ENCODE measurements at regions not wholly inside any gene's neighbourhood (a gene's known extent, or its start where the extent isn't known, plus 50 kb on each side); places are given as distances from the start of the nearest gene placed in this dataset.

DNA sequence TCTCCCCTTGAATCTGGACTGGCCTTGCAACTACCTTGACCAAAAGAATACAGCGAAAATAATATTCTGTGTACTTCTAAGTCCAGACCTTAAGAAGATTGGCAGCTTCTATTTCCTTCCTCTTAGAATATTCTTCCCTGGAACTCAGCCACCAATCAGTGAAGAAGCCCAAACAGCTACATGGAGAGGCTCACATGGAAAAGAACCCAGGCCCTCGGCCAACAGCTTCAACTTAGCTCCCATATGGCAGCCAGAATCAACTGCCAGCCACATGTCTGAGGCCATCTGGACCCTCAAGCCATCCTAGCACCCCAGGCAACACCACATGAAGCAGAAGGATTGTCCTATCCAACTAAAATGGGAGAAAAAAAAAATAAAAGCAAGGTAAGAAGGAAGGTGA, 178.8 kb downstream of the IBTK start:
- no peak for DNase-seq

DNA sequence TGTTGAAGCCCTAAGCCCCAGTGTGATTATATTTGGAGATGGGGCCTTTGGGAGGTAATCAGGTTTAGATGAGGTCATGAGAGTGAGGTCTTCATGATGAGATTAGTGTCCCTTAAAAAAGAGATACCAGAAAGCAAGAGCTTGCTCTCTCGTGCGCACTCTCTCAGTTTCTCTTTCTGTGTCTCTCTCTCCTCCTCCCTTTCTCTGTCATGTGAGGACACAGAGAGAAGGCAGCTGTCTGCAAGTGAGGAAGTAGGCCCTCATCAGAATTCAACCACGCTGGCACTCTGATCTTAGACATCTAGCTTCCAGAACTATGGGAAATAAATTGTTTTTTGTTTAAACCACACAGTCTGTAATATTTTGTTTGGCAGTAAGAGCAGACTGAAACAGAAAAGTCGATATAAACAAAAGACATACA, 180.5 kb downstream of the IBTK start:
- peak in 1 of 5 experiments; percentile 30 for DNase-seq

DNA sequence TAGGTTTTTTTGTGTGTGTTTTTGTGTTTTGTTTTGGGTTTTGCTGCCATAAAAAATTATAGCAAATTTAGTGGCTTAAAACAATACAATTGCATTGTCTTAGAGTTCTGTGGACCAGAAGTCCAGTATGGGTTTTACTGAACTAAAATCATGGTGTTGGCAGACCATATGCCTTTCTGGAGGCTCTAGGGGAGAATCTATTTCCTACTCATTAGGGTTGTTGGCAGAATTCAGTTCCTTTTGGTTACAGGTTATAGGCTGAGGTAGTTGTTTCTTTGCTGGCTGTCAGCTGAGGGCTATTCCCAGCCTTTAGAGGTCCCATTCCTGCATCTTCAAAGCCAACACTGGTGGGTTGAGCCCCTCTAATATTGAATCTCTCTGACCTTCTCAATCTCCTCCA, 181.3 kb downstream of the IBTK start:
- no peak for DNase-seq

DNA sequence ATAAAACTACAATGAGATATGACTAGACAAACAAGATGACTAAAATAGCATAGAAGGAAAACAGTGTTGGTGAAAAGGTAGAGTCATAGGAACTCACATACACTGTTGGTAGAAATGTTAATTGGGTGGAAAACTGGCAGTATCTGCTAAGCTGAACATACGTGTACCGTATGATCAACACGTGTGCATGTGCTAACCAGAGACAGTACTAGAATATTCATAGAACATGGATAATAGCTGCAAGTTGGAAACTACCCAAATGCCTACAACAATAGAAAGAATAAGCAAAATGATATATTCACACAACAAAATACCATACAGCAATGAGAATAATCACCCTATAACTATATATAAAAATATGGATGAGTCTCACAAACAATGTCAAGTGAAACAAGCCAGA, 184.0 kb downstream of the IBTK start:
- no peak for DNase-seq

DNA sequence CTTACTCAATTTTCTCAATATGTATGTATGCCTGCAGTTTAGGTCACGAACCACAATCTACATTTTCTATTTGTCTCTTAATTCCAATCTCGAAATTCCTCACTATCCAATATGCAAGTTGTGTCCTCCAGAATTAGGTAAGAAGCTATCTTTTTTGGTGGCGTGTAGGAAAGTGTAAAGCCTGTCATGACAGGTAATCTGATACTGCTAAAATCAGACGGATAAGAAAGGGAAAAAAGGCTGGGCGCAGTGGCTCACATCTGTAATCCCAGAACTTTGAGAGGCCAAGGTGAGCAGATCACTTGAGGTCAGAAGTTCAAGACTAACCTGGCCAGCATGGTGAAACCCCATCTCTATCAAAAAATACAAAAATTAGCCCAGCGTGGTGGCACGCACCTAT, 185.3 kb downstream of the IBTK start:
- DNase-seq = no peak

DNA sequence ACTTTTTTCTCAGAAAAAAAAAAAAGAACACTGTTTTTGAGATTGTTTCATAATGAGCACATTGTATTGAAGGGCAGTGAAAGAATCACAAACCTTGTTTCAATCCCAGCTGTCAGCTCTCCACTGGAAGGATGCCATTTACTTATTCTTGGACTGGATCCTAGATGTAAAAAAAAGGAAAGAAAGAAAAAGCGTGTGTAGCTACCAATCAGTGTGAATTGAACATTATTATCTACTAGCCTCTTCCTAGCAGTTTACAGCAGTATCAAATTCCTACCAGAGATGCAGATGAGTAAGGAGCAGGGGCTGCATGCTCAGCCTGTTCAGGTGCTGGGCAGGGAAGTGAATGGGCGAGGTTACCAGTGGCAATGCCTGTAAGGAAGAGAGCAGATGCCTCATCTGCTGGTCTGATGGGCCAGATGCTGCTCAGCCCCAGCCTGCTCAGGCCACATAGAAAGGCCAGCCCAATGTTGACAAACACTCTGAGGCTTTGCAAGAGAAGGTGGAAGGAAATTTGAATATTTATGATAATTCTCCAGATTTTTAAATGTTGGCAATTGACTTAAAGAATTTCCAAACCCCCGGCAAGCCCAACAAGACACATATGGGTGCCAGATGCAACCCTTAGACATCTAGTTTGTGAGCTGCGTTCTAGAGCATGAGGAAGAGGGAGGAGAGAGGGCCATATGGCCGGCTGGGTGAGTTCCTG, 189.5 kb downstream of the IBTK start:
- DNase-seq = no peak

DNA sequence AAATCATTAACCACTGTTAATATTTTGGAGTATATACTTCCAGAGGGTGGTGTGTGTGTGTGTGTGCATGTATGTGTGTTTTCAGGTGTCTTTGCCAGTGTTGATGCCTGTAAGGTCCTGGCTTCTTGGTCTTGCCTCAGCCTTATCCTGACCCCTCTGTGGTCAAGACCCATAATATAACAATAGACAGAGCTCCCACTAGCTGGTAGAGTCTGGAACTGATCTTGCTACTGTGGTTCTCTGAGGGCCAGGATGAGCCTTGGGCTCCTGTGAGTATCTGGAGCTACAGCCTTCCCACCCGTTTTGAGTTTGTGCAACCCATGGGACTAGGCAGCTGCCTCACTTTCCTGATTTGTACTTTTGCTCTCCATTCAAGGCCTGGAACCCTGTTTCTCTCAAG, 191.0 kb downstream of the IBTK start:
- no peak for DNase-seq

DNA sequence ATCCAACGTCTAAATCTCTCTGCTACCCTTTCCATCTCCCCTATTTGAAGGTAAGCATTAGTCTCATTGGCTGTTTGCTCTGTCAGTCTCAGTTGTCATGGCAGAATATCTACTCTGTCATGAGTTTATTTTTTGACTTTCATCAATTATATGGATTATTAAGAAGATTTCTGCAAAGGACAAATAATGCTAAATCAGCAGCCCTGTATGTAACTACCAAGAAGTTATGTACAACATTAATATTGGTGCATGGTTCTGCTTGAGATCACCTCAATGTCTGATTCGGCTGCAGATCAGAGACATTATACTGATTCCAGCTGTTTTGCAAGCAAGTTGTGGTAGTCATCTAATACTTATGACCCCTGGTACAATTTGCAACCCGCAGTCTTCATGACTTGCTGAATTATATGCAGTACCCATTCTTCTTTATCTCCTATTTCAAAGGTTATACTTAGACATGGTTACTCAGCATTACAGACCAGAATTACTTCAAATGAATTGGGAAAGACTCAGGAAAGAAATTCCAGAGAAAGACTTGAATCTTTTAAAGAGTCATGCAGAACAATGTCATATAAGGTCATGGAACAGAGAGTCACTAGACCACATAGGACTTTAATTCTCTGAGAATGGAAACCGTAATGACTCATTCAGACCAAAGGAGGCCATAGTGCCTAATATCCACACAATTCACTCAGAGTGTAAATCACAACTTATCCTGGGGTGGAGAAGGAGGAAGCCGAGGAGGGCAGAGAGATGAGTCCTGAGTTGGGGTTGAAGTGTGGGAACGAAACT, 201.4 kb downstream of the IBTK start:
- DNase-seq = no peak

DNA sequence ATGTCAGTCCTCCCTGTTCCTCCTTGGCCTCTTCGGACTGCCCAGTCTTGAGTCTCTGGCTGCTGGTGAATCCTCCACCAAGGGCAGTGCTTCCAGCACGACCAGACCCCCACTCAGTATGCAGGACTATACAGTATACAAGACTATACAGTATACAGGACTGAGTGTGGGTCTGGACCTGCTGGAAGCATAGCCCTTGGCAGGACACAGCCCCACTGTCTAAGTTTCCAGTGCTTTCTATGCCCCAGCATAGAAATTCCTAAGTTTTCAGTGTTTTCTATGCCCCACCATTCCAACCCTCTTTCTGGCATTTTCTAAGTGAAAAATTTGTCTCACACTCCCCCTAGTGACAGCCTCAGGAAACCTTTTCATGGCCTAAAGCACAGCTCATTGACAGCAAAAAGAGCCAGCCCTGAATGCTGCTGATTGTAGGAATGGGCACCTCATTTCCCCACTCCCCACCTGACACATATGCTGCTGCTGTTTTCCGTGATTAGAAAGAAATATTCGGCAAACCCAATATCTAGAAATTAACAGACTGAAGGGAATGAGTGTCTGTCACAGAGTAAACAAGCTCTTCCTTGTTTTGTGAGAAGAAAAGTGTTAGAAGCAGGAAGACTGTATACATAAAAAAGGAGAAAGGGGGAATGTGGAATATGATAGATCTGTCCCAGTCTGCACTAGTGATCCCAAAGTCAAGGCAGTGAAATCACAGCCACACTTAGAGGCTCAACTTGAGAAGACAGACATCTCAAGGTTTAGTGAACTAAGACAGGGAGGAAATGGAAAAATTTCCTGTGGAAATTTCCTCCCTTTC, 206.9 kb downstream of the IBTK start:
- DNase-seq = peak in 1 of 5 experiments; percentile 12

DNA sequence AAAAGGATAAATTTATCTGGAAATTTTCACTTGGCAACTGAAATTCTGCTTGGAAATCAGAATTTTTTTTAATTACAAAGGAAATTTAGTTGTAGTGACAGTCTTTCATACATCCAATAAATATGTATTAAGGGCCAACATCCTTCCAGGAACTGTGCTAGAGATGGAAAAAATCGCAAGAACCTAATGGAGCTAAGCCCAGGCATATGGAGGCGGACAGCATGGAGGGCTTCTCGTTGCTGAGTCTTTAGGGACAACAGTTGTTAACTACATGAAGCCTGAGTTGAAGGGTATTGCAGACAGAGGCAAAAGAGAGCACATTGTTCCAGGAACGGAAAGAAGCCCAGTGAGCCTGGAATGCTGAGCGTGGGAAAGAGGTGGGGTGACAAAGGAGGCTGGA, 208.9 kb downstream of the IBTK start:
- DNase-seq = no peak

DNA sequence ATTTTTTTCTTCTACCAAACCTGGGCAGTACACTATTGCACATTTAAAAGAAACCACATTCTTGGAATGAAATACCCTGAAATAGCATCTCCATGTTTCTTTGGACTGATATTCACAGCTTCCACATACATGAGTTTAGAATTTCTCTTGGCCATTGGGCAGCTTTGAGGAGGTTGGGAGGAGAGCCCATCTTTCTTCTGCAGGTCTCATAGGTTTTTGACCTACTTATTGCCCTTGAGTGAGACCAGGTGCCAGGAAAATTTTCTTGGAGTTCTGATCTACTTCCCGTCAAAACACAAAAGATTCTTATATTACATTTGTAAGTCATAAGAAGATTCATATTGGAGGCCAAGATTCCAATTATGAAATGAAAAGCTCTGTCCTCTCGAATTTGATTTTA, 212.0 kb downstream of the IBTK start:
- DNase-seq = no peak

DNA sequence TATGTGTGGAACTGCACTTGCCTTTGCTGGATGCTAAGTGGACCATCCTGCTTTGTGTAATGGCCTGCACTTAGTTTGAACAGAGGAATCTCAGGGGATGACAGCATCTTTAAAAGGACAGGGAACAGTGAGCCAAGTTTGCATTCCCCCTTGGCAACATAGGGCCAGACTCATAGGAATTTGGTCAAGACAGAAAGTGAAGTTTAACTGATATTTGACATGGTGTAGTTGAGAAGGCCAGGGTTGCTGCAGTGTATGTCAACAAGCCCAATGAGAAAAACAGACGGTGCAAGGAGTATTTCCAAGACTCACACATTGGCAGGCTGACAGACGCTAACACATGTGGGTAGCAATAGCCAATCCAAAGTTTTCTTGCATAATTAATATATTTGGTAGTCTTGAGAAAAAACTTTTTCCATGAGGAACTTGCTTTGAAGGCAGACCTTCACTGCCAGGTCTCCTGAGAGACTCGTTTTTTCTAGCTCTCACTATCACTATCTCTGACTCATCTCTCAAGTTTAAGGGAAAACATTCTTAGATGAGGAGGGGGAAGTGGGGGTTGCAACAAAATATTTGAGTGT, 213.8 kb downstream of the IBTK start:
- no peak for DNase-seq

DNA sequence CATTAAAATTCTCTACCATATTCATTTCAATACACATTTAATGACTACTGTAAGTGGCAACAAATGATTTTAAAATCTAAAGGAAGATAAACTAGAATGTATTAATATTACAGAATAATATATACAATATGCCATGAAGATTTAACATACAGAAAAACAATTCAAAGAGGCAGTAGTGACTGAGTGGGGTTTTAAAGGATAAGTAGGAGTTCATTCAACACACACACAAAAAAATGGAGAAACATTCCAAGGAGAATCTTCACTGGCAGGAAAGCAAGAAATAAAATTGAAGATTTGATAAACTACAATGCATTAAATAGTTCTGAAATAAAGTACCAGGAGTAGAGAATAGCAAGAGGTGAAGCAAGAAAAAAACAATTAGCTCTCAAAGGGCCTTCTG, 215.1 kb downstream of the IBTK start:
- DNase-seq = no peak

DNA sequence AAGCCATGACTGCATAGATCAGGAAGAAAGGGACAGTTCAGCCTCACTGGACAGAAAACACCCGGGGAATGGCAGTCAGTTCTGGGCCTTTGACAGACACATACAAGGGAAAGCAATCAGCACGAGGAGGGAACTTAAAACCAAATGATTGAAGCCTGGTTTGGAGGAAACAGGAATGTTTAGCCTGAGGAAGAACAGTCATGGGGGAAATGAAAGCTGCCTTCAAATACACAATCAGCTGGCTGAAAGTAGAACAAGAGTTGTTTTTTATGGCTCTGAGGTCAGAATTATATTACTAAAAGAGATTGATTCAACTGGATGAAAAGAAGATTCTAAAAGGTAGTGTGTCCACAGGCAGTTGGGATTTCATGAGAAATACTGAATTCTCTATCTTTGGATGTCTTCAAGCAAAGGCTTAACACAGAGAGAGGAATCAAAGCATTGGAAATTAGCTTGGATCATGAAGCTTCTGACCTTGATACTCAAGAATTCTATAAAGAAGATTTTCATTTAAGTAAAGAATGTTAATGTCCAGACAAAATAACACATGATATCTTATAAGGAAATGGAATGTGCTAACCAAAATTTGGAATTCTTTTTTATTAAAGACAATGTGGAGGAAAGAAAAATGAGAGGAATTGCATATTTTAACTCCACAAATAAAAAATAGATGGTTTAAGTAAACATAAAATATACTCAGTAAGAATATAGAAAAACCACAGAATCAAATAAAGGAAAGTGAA, 216.6 kb downstream of the IBTK start:
- DNase-seq = no peak

DNA sequence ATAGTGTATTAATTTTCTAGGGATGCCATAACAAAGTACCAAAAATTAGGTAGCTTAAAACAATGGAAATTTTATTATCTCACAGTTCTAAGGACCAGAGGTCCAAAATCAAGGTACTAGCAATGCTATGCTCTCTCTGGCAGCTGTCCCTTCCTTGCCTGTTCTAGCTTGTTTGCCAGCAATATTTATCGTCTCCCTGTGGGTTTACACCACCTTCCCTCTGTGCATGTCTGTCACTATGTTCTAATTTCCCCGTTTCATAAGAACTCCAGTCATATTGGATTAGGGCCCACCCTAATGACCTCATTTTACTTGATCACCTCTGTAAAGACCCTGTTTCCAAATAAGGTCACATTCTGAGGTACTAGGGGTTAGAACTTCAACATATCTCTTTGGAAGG, 217.2 kb downstream of the IBTK start:
- DNase-seq = no peak

DNA sequence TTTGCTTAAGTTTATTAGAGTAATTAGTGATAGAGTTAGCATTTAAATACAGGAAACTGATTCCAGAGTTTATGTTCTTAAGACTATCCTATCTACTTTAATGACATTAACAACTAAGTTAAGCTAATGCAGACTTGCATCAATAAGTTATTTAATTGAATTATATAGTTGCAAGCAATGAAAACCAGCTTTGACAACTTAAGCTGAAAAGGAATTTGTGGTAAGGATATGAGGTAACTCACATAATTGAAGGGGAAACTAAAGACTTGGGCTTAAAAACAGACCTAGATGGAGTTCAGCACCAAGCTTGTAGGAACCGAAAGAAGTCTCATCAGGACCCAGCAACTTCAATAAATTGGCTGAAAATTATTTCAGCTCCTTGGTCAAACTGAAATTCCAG, 222.3 kb downstream of the IBTK start:
- DNase-seq = no peak

DNA sequence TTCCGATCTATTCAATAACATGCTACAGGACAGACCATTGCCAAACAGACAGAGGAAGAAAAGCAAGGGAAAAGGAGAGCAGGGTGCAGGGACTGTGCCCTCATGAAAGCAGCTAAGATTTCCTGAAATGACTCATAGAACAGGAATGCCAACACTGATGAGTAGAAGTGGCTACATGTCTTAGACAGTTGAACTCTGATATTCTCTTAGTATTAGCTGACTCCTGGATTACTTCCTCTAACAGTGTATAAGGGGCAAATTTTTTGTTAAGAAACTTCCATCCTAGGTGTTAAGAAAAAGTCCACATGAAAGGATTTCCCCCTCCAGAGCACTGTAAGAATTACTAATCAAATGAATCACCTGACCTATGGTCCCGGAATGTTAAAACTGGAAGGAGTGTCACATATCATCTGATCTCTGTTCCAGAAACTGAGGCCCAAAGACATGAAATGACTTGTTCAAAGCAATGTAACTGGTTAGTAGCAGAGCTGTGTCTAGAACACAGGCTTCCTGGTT, 224.9 kb downstream of the IBTK start:
- DNase-seq = no peak

DNA sequence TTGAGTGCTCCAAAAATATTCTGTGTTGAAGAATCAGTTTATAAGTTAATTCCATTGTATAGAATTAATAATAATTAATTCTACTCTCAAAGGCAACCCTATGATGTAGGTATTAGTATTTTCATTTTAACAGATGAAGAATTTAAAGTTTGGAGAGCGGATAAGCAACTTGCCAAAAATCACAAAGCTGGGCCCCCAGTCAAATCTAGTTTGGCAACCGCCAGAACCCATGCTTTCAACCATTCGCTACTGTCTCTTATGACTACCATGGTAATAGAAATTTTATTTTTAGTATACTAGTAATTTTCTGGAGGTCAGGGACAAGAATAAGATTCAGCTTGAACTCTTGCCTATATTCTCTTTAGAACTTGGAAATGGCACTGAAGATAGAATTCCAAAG, 229.8 kb downstream of the IBTK start:
- DNase-seq = no peak

DNA sequence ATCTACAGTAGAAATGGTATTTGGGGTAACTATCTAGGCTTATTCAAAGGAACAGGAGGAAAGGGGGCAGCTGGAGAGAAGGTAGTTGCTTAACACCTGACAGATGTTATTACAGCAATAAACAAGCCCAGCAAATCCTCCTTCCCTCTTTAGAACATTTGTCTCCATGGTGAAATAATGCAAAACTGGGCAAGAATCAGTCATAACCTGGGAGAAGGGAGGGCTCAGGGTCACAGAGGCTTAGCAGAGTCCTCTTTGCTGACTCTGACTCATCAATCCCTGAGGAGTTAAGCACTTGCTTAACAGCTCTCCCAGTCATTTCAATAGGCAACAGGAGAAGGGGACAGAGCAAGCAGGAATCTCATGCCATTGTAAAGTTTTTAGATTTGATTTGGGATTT, 230.3 kb downstream of the IBTK start:
- no peak for DNase-seq

DNA sequence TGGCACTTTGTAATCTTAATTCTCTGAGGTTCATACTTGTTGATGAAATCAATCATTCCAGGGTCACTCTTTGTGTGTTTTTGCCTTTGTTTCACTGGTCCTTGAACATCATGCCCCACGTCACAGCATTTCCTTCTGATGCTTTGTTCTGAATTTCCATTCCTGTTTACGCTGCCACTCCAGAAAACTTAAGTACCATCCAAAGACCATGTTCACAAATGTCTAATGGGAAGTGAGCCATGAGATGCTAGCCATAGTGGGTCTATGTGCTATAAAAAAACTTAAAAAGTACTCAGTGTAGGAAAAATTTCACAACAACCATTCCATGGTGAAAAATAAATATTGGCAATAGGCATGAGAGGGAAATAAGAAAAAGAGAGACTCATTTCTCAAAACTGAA, 232.0 kb downstream of the IBTK start:
- DNase-seq = no peak

DNA sequence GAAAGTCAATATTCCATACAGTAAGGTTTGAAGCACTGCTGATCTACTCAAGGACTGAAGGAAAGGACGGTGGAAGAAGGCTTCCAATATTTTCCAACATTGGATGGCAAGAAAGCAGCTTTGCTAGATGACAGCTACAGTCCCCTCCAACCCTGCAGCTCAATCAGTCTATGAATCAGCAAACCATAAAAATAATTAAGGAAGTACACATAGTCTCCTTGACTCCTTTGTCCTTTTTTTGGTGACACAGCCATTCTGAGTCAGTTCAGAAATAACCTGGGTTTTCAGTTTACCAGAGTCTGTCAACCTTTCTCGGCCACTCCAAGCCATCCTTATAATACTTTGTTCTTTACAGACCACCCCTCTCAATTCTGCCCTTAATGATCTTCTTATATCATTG, 232.5 kb downstream of the IBTK start:
- no peak for DNase-seq

All from T-helper 2 cell (primary cell).